Hematopoietic multipotent progenitor cell treated with erythropoietin and hydrocortisone succinate and interleukin-3 and kit ligand, for 4 days (in vitro differentiated cells): ENCODE measurements at regions not wholly inside any gene's neighbourhood (a gene's known extent, or its start where the extent isn't known, plus 50 kb on each side); places are given as distances from the start of the nearest gene placed in this dataset.
A peak's percentile ranks its signal among the peaks of the same experiment; 100 is the strongest.

Experiments
- DNase-seq: peaks from one replicate; pipeline ENCODE4 v3.0.0-alpha.2; 2015

DNA sequence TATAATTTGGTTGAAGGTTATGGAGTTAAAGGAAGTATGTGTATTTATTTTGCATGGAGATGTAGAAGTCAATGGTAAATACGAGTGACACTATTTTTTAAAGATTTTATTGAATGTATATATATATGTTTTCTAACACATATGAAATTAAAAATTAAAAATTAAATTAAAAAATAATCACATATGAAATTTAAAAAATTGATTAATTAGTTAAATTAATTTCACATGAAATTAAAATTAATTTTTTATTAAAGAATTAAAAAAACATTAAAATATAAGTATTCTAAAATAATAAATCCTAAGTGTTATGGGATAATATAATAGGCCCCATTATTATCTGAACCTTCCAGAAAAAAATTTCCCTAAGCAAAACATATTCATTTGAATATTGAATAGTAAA is 1163.5 kb downstream of the ARAP2 start:
- DNase-seq: no peak

DNA sequence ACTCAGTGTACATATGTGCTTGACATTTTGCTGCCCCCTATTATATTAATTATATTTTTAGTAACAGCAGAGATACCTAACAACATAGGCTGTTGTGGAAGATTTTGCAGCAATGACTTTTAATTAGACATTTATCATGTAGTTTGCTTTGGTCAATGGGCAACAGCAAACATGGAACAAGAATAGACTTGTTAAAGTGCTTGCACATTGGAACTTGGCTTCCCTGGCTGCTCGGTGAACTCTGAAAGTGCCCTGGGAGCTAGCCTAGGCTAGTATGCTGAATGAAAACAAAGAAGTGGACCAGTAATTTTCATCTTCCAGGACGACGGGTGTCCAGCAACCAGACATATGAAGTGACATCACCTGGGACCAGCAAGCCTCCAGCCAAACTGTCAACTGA is 1157.1 kb downstream of the ARAP2 start:
- DNase-seq: no peak

DNA sequence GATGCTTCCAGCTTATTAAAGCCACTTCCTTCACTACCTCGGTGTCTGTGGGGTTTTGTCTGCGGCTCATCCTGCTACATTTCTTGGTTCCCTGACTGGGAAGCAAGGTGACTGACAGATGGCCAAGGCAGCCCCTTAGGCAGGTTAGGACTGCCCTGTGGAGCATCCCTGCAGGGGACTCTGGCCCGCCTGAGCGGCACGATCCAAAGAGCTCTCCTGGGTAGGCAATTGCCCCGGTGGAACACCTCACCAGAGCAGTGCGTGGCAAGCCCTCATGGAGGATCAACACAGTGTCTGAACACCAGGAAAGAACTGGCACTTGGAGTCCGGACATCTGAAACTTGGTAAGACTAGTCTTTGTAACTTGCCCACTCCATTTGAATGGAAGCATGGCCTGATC is 1143.4 kb downstream of the ARAP2 start:
- no peak for DNase-seq

DNA sequence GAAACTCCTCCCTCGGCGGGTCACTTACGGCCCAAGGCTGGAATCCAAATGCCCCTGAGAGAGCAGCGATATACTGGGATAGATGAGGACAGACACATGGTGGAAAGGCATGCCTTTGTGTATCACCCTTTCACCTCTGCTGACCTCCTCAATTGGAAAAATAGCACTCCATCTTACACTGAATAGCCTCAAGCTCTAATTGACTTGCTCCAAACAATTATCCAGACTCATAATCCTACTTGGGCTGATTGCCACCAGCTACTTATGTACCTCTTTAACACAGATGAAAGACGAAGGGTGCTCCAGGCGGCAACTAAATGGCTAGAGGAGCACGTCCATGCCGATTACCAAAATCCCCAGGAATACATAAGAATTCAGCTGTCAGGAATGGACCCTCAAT is 1142.2 kb downstream of the ARAP2 start:
- DNase-seq: no peak

DNA sequence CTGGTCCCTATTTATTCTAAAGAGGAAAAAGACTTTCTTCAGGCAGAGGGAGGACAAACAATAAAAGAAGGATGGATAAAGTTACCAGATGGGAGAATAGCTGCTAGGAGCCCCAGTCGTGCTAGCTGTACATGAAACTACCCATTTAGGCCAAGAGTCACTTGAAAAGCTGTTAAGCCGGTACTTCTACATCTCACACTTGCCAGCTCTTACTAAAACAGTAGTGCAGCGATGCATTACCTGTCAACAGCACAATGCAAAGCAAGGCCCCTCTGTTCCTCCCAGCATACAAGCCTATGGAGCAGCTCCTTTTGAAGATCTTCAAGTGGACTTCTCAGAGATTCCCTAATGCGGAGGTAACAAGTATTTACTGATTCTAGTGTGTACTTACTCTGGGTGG is 1138.8 kb downstream of the ARAP2 start:
- no peak for DNase-seq

DNA sequence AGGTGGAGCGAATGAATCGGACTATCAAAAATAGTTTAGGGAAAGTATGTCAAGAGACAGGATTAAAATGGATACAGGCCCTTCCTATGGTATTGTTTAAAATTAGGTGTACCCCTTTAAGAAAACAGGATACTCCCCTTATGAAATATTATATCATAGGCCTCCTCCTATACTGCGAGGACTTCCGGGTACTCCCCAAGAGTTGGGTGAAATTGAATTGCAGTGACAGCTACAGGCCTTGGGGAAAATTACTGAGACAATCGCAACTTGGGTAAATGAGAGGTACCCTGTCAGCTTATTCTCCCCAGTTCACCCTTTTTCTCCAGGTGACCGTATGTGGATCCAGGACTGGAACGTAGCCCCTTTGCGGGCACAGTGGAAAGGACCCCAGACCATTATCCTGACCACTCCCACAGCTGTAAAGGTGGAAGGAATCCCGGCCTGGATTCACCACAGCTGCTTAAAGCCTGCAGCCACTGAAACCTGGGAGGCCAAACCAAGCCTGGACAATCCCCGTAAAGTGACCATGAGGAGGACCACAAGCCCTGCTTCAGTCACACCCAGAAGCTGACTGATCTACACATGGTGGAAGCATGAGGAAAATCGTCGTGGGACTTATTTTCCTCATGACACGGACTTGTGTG is 1138.1 kb downstream of the ARAP2 start:
- no peak for DNase-seq

DNA sequence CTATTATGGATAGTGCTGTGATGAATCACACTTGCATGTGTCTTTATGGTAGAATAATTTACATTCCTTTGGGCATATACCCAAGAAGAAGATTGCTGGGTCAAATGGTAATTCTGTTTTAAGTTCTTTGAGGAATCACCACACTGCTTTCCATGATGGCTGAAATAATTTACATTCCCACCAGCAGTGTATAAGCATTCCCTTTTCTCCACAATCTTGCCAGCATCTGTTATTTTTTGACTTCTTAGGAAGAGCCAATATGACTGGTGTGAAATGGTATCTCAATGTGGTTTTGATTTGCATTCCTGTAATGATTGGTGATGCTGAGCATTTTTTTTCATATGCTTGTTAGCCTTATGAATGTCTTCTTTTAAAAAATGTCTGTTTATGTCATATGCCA is 1120.2 kb downstream of the ARAP2 start:
- DNase-seq: no peak

DNA sequence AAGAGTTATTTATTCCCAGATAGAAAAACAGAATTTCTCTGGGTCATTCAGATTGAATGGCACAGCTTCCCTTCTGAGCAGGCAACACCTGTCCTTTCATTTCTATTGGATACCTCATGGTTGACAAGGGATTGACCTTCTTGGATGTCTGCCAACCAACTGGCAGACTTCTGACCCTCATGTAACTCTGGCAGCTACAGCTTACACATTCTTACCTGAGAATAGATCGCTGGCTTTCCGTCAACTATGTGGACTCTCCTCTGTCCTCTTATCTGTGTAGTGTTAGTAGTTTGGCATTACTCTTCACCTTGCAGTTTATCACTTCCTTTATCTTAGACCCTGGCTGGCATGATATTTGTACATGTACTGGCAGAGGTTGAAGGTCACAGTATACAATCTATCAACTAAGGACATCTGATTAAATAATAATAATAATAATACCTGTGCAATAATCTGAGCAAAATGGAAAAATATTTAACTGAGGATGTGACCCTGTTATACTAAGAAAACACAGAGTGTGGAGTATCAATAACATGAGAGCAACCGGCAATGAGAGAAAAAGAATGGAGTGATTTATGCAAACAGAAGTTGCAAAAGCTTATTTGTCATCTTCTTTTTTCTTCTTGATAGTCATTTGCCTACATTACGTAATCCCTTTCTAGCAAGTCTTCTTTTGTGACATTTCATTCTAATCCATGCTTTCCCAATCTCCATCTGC is 1118.2 kb downstream of the ARAP2 start:
- no peak for DNase-seq

DNA sequence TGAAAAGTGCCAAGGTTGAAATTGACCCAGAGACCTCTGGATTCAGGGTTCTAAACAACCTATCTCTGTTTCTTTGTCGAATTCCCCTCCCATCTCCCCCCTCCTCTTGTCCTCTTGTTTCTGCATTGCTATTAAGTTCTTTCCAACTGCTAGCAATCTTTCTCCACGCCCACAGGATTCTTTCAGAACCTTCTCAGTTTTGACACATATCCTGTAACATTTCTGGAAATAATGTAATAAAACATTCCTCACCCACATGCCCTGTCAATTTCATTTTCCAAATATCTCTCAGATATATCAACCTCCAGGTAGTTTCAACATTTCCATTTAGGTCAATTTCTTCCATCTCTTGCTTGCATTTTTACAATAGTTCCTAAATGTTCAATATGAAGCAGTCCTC is 1105.9 kb downstream of the ARAP2 start:
- no peak for DNase-seq

DNA sequence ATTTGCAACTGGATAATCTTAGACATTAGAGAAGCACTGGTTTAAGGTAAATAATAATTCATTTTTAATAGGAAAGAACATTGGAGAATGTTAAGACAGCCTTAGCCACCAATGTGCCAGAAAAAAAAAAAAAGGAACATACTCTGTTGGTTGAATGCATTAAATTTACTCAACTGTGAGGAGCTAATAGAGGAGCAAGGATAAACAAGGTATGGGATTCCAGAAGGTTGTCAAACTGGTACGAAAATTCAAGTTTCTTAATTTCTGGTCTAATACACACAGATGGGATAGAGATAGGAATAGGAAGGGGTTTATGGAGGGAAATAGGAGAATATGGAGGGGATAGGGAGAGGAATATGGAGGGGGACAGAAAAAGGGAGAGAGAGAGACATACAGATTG is 1096.6 kb downstream of the ARAP2 start:
- no peak for DNase-seq

DNA sequence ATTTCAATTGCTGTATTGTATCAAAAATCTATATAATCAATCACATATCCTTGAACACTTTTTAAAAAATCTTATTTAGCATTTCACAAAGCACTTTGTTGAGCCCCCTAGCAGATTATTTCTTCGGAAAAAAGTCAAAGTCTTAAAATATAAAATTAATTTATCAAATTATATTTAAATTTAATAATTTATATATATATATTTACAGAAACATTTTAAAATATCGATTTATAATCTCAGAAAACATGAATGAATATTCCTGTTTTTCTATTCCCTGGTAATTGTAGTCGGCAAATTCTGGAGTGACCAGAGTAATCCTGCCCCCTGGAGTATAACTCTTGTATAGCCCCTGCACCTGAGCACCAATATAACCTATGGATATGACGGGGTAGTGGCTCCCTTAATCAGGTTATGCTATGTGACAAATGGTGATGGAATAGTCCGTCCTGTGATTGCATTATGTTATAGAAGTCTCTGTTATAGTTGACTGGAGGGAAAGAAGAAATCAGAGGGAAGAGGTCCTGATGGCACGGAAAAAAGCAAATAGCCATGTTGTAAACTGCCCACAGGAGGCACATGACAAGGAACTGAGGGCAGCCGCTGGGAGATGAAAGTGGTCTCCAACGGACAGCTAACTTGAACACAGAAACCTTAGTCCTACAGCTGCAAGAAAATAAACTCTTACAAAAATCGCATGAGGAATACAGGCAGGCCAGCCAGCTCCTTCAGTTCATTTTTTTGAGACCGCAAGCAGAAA is 1092.3 kb downstream of the ARAP2 start:
- DNase-seq: peak; percentile 20

DNA sequence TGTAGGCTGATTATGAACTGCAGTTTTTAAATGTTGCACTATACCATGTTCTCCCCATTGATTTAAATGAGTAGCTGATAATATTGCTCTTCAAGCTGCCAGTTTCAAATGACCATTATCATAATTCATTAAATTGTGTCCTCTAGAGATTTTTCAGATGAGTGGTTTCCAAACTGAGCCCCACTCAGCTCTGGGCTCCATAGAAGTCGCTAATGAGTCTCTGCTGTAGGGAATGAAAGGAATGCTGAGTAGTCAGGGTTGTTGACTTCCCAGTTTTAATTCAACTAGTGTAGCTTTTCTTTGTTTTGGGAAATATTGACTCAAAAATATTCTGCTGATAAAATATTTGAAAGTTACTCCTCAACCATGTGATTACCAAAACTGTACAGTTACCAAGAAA is 1081.1 kb downstream of the ARAP2 start:
- DNase-seq: no peak

DNA sequence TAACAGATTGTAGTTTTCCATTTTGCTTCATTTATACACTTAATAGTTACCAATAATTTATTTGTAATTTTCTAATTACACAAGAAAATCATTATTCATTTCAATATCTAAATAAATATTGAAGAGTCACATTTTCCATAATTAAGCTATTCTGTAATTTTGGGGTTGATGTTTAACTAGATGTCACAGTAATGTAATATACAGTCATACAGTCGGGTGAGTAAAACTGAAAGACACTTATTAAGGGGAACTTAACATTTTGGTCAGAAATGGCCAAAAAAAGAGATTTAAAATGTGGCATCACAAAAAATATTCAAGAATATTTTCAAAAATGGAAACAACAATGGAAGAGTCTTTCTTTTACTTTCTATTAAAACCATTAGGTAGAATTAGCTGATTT is 1080.3 kb downstream of the ARAP2 start:
- no peak for DNase-seq

DNA sequence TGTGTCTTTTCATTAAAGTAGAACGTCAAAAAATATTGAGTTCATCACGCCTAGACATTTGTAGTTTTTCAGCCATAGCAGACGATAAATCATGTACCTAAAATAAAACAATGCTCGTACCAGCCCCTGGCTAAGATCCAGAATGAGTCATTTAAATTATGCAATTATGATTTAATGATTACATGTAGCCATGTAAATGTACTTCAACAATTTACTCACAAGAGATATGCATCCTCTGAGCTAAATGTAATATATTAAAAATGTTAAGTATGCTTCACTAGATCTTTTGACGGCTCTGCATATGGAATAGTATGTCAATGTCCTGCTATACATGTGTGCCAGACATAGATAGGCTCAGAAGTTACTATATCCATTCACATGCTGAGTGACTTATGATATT is 1077.8 kb downstream of the ARAP2 start:
- no peak for DNase-seq

DNA sequence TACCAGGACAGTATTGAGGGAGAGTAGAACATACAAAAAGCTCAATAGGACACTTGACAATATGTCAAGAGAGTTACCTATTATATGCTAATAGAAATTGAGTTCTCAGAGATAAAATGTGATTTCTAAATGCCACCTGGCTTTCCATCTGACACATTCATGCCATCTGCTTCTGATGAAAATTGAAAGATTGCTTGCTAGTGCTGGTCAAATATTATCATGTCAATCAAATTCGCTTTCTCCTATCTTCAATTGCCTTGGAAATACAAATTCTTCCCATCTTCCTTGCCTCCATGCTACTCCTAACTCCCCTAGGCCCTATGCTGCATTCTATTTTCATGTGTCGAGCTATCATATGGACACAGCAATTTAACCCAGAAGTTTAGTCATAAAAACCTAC is 1076.9 kb downstream of the ARAP2 start:
- no peak for DNase-seq

DNA sequence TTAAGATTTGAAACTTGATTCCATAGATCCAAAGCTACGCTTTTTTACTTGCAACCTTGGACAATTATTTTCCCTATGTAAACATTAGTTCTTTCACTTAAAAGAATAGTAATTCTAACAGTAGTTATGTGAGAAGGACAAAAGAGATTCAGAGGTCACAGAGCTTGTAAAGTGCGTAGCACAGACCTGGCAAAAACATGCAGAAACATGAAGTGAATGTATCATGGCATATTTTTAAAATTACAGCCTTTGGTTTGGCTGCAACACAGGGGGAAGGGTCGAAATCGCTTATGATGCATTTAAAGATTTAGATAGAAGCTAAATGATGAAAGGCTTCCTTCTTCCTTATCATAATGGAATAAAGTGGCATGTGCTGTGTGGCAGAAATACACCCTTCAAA is 1068.8 kb downstream of the ARAP2 start:
- DNase-seq: no peak

DNA sequence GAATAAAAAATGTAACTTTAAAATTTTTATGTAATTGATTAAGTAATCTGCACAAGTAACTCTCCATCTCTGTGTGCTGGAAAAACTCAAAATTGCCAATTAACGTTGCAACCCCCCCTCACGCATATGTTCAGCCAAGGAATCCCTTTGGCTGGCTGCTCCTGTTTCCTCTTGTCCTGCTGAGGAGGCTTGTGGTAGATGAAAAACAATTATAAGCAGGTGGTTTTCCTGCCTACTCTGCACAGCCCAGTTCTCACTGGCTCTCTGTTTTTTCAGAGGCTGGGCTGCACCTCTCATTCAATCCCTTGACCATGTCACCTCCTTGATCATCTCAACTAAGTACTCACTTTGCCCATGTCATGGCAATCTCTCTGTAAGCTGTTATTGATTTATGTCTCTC is 1068.4 kb downstream of the ARAP2 start:
- DNase-seq: no peak

DNA sequence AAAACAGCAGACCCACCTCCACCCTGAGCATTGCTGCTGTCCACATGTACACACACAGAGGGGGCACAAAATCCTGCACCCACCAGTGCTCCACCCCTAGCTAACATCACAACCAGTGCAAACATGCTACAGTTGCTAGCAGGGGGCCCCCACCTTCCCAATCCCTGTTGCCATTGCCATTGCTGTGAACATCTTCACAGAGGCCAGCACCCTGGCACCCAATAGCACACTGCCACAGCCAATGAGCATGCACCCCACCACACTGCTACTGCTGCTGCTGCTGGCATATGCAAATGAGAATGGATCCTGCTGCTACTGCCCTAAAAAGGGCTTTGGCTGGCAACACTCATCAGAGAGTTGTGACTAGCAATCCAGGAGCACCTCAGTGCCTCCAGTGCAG is 1061.9 kb downstream of the ARAP2 start:
- no peak for DNase-seq

DNA sequence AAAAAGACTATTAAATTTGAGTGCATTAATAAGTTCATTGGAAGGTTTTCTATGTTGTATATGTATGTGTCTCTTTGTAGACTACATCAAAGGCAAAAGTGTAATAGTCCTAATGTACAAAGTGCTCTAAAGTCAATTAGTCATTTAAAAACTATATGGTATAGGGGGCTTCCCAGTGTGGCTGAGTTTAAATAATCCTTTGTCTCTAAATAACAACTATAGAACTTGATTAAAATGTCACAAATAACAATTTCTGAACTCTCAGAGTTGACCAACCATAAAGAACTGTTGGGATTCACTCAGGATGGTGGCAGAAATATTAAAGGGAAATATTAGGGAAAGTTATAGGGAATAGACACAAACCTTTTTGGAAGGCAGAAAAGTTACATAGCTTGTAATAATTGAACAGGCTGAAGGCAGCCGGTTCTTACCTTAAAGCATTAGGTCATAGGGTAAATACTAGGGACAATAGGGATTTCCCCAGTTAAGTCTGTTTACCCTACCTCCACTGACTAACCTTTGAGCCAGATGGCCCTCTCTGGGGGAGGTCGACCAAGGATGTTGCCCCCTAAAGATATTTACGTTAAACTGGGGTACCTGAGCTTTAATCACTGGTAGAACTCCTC is 1054.2 kb downstream of the ARAP2 start:
- no peak for DNase-seq

DNA sequence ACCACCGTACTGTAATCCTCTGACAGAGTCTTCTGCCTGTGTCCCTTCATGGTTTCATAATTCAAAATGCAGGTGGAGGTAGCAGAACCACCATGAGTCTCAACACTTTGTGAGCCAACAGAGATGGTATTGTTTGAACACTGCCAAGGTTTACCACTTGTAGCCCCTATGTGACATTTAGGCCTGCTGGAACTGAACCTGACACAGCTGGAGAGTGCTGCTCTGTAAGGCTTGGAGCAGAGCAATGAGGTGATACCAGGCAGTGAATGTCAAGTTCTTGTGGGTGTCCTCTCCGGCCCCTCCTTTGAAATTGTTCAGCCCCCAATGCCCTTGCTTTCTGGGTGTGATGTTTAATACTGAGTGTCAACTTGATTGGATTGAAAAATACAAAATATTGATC is 1042.9 kb downstream of the ARAP2 start:
- no peak for DNase-seq

DNA sequence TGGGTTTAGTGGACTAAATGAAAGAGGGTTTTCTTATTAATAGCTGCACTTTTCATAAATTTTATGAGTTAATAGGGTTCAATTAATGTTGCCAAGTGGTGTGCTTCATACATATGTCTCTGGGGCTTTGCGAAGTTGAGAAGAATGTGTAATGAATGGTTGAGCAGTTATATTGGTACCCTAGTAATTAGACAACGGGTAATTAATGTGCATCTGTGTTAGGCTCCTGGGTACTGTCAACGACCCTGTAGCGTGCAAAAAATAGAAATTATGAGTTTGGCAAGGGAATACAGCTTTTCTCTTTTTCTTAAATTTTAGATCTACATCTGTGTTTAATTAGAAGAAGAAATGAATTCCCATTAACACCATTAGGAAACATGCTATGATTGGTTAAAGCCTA is 1027.7 kb downstream of the ARAP2 start:
- no peak for DNase-seq

DNA sequence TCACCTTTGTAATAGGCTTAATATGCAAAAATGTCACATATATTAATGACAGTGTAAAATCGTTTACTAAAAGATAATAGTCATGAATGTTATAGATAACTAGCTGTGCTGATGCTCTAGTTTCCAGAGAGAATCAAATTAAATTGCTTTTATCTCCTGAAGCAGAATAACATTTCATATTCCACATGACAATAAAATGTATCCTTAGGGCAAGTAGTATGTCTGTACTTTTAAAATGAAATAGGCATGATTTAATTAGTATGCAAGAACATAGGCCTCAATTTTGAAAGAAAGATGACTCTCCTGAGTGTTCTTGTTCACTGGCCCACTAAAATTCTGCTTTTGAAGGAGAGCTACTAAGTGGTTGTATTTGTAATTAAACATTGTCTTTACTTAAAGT is 1027.0 kb downstream of the ARAP2 start:
- DNase-seq: no peak

DNA sequence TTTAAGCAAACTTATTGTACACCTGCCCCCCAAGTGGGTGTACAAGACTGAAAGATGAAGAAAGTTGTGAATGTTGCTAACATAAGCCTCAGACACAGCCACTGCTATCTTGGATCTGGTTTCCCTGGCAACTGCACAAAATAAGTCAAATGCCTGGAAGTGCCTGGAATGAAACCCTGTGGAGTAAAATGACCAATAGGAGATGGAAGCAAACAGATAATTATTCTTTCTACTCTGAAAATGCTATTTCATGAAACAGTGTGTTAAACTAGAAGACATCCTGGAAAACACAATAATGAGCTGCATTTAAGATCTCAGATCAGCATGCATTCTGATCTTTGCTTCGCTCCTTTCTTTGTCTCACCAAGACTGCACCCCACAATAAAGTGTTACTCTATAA is 1016.0 kb downstream of the ARAP2 start:
- DNase-seq: no peak

DNA sequence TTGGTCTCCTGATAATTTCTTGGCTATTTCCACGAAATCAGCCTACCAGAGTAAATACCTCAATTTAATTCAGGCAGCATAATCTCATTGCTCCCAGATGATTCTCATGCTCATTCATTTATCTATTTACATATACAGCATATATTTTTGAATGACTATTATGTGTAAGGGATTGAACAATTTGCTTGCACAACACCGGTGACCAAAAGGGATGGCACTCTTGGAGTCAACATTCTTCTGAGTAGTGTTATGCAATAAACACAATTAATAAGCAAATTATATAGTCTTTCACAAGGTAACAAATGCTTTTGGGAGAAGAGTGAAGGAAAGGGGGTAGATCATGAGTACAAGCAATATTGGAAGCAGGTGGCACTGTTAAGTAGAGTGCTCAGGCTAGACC is 1015.3 kb downstream of the ARAP2 start:
- DNase-seq: no peak
